HG02759 (cell line): ENCODE measurements at regions not wholly inside any gene's neighbourhood (a gene's known extent, or its start where the extent isn't known, plus 50 kb on each side); places are given as distances from the start of the nearest gene placed in this dataset.

Experiments used
- ATAC-seq: cut with Tn5 transposase; IDR thresholded peaks from one replicate; pipeline ENCODE4 v1.9.1; 2021; ENCODE audit warnings: mild to moderate bottlenecking, moderate library complexity; ENCODE audit not compliant: unreplicated experiment

DNA sequence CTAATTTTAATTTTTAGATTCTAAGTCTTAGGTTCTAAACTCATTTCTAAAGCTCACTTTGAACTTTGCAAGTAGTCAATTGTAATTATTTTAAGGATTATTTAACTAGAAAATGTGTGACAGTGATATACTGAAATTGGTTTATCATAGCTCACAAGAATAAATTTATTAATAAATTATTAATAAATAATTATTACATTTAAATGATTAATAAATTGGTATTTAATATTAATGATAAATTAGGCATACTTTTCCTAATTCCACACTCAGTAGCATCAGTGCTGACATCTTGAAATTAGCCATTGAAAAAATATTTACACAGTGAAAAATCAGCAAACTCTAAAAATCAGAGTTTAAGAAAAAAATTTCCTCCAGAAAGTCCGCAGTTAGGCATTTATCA is 433.7 kb downstream of the FIGN start:
- no peak for ATAC-seq

GRCh38 chr2:163291790-163292189 is 444.0 kb downstream of the FIGN start:
- no peak for ATAC-seq

- no peak for ATAC-seq
Observed at GRCh38 chr2:163281717-163282116, 443.1 kb upstream of the KCNH7 start.

GRCh38 chr2:163269374-163270021 is 430.9 kb upstream of the KCNH7 start:
- ATAC-seq, result no peak

GRCh38 chr2:163266772-163267171 is 428.2 kb upstream of the KCNH7 start:
- ATAC-seq, result no peak

- ATAC-seq, result no peak
Observed at GRCh38 chr2:163265562-163265961, 427.0 kb upstream of the KCNH7 start.

DNA sequence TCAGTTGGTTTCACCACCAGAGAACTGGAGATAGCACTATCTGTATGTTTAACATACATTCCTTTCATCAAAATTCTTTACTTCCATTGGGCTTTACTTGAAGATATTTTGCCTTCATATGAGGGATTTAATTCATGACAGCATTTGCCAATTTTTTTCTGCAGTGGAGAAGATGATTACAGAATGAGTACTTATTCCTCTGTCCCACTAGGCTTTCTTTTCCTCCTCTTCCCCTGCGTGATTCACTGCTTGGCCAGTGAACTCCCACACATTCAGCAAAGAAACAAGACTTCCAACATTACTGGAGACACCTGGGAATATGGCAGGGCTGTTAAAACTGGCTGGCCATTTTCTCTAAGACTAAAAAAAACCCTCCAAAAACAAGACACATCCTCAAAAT is 425.8 kb upstream of the KCNH7 start:
- ATAC-seq, result no peak

DNA sequence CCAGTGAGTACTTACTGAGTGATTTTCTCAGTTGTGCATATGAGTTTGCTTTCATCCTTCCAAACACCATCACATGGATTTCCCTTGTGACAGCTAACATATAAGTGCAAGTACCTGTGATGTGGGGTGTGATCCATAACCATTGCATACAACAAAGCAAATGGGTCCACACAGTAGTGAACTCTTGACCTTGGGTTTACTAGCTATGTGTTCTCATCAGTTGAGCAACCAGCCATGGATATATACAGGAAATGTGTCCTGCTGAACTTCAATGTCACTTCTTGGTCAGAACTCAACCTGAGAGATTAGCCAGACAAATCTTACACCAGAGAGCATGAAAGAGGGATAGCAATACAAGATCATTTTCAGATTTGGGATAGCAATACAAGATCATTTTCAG is 420.9 kb upstream of the KCNH7 start:
- no peak for ATAC-seq

DNA sequence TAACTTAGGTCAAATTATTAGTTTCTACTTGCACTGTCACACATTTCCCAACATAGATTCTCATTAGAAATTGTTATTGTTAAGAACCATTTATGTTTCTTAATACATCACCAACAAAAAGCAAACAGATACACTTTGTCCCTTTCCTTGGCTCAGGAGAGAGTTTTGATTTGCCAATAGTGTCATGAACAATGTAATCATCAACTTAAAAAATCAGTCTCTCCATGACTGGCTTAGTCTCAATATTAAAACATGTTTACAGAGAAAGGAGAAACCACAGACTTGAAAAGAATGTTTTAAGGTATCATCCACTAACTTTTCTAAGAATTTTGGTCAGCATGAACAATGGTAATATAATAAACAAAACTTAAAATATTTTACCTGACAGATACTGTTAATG is 416.5 kb upstream of the KCNH7 start:
- no peak for ATAC-seq

DNA sequence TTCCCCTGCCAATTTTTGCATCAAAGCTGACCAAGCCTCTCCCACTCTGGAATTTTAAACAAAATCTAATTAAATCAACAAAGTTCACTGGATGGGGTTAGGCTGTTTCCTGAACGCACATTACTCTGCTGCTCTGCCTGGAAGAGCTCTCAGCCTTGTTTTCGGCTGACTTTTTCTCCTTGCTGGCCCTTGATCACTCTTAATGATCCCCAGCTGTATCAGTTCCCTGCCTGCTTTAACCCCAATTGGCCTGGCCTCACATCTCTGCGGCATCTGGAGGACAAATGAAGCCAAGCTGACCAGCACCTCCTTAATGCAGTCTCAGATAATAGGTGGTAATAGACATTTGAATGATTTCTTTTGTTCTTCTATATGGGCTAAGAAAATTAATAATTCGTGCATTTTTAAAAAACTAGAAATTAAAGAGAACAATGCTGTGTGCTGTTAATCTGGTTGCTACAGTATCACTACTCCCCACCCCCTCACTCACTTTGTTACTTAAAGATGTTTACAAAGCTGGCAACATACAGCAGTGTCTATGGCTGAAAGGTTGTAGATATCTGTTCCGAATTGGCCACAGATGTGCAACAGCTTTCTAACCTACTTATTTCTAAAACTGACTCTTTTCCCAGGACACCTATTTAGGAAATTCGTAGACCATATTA is 415.2 kb upstream of the KCNH7 start:
- no peak for ATAC-seq

GRCh38 chr2:163252199-163252598 is 413.6 kb upstream of the KCNH7 start:
- no peak for ATAC-seq

- ATAC-seq, result no peak
Observed at GRCh38 chr2:163248376-163249253, 410.0 kb upstream of the KCNH7 start.

DNA sequence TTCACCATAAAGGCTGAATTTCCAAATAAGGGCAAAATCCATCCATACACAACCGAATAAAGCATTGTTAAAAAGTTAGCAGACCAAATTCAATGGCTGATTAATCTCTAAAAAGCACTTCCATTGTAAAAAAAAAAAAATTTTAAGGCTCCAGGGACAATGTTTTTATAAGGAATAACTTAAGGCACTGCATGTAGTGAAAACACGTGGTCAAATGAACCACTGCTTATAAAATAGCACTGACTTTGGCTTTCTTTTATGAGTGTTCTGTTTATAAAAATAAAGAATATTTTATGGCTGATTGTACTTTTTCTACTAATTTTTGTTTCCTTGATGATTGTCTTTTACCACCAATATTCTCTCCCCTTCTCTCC is 409.3 kb upstream of the KCNH7 start:
- no peak for ATAC-seq

GRCh38 chr2:163247156-163247846 is 408.7 kb upstream of the KCNH7 start:
- ATAC-seq, result no peak

- ATAC-seq, result no peak
Observed at GRCh38 chr2:163246135-163246534, 407.6 kb upstream of the KCNH7 start.

- no peak for ATAC-seq
Observed at GRCh38 chr2:163236553-163236952, 398.0 kb upstream of the KCNH7 start.

DNA sequence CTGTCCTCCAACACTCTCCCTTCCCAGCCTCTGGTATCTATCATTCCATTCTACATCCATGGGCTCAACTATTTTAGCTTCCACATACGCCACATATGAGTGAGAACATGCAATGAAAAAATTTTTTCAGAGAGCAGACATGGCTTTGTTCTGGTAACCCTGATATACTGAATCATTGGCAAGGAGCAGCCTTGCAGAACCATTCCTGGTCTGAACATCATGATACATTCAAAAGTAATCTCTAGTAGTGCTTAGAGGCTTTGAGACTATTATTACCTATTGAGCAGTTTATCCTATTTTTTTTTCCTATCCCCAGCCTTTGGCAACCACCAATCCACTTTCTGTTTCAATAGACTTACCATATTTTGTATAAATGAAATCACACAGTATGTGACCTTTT is 393.1 kb upstream of the KCNH7 start:
- no peak for ATAC-seq

GRCh38 chr2:163213661-163214081 is 375.1 kb upstream of the KCNH7 start:
- no peak for ATAC-seq

DNA sequence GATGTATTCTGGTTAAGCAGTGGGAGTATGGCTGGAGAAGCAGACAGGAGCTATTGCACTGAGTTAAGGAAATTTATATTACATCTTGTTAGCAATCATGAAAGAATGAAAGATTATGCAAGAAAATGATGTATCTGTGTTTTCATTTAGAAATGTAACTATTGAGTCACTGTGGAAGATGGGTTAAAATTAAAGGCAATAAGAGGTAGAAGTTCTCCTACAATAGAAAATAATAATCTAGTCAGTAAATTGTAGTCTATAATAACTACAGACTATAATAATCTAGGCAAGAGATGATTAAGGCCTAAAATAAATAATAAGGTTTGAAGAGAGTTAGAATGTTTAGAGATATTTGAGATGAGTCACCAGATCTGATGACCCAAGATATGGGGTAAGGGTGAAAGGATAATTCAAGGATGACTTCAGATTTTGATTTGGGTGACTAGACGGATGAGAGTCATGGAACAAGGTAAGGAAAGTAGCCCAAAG is 371.9 kb upstream of the KCNH7 start:
- no peak for ATAC-seq

GRCh38 chr2:163207693-163208370 is 369.3 kb upstream of the KCNH7 start:
- no peak for ATAC-seq
